HG02610 (cell line): ENCODE measurements at regions not wholly inside any gene's neighbourhood (a gene's known extent, or its start where the extent isn't known, plus 50 kb on each side); places are given as distances from the start of the nearest gene placed in this dataset.

Experiments used
- ATAC-seq: cut with Tn5 transposase; IDR thresholded peaks from one replicate; pipeline ENCODE4 v1.9.1; 2021; ENCODE audit warnings: mild to moderate bottlenecking, moderate library complexity; ENCODE audit not compliant: unreplicated experiment

DNA sequence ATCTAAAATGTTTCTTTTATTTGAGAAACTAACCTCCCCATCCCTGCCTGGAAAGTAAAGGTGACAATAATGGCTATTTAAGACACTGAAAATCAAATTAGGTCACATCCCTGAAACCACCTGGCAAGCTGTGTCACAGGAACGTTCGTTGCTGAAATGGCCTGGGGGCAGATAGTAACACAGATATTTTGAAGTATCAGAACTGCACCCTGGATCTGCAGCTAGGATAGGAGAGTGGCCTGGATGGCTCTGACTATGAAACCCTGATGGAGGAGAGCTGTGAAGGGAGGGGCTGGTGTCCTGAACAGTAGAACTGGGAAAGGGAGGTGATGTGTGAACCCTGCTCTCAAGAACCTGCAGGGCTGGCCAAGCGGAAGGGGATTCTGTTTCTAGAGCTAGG lies 648.3 kb upstream of the CFAP20DC start:
- ATAC-seq = no peak

- ATAC-seq = no peak
Observed at GRCh38 chr3:59696783-59697182, 647.0 kb upstream of the CFAP20DC start.

DNA sequence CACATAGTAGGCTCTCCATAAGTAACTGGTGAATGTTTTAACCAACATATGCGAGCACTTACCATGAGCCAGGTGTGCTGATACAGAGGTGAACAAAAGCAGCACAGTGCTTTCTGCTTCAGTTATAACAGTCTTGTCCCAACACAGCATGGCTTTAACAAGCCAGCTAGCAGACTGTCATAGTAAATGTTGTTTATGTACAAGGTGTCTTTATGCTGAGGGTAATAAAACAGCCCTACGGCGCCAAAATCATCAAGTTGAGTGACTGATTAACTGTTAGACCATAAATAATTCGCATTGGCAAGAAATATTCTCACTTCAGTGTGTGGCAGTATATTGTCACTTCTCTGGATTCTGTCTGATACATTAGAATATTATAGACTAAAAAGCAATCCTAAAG lies 646.0 kb upstream of the CFAP20DC start:
- no peak for ATAC-seq

GRCh38 chr3:59692117-59692516 lies 642.3 kb upstream of the CFAP20DC start:
- ATAC-seq = no peak

DNA sequence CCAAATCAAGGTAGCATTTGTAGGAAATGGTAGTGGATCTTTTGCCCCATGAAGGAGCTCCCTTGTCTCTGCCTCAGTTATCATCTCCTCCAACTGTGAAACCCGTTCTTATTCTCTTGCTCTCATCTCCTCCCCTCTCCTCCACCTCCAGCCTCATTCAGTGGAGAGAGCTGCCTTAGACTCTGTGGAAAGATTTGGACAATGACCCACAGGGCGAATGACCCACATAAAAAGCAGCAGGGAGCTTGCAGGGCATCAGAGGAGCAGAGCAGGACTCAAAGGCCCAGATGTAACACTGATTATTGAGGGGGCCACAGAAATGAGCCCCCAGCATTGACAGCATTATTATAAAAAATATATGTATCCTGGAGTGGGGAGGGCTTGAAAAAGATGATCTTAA lies 641.1 kb upstream of the CFAP20DC start:
- ATAC-seq = no peak

GRCh38 chr3:59688636-59689035 lies 638.8 kb upstream of the CFAP20DC start:
- ATAC-seq = no peak

DNA sequence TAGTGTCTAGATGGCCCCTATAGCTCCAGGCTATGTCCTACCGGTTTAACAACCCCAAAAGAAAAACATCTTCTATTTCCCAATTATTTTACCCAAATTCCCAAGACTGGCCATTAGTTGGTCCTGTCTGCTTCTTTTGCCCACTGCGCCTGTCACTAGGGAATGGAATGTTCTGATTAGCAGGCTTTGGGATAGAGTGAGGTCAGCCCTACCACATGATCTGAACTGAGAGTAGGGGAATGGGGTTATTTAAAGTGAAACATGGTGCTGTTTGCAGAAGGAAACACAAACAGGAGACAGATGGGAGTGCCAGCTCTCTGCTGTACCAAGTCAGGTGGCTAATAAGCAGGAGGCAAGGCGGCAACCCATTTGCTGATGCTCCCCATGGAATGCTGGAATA lies 635.6 kb upstream of the CFAP20DC start:
- ATAC-seq = no peak

- ATAC-seq = no peak
Observed at GRCh38 chr3:59684766-59685165, 634.9 kb upstream of the CFAP20DC start.

DNA sequence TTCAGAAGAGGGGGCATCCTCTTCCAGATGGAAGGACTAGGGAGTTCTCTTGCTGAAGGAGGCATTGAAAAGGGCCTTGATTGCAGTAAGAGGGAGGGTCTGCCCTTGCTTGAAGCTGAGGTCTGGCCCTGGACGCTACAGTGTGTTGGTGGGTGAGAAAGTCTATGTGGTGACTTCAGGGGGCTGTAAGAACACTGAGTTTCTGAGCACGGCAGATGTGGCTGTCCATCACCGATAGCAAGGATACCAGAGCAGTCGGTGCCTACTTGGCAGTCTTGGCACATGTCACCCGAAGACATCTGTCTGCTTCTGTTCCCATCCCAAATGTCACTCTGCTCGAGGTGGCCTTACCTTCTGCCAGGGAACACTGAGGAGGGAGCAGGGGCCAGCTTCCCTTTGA lies 631.1 kb upstream of the CFAP20DC start:
- no peak for ATAC-seq

DNA sequence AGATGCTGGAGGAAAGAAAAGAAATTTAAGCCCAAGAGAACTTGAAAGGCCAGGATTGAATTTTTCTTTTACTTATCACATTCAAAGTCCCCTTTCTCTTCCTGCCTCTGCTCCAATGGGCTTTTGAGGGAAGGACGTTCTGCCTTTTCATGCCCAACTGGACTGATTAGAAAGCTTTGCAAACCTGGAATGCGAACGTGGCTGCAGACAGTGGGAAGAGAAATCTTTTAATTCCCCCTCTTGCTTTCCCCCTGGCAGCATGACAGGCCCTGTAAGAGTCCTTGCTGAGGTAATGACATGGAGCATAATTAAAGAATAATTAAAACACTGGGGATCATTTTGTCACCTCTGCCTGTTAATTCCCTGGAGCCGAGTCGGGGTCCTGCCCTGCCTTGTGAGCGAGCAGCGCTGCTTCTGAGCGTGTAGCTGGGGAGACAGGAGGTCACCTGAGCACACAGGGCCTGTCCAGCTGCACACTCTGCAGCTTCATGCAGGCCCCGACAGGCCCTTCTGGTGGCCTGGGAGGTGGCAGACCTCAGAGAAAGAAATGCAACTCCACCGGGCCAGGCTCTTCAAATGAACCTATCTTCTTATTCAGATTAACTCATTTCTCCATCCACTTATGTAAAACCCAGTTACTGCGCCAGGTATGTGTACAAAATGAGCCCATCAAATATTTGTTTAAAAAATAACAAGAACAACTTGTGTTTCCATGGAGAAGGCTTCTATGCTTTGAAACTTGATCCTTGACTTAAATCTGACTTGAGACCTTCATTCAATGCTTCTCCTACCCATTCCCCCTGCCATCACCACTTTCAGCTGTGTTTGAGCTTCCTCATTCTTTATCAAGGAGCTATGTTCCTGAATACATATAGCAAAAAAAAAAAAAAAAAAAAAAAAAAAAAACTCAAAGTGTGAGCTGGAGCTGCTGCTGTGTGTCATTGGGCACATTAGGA lies 628.2 kb upstream of the CFAP20DC start:
- no peak for ATAC-seq

GRCh38 chr3:59675495-59675894 lies 625.7 kb upstream of the CFAP20DC start:
- ATAC-seq = no peak

DNA sequence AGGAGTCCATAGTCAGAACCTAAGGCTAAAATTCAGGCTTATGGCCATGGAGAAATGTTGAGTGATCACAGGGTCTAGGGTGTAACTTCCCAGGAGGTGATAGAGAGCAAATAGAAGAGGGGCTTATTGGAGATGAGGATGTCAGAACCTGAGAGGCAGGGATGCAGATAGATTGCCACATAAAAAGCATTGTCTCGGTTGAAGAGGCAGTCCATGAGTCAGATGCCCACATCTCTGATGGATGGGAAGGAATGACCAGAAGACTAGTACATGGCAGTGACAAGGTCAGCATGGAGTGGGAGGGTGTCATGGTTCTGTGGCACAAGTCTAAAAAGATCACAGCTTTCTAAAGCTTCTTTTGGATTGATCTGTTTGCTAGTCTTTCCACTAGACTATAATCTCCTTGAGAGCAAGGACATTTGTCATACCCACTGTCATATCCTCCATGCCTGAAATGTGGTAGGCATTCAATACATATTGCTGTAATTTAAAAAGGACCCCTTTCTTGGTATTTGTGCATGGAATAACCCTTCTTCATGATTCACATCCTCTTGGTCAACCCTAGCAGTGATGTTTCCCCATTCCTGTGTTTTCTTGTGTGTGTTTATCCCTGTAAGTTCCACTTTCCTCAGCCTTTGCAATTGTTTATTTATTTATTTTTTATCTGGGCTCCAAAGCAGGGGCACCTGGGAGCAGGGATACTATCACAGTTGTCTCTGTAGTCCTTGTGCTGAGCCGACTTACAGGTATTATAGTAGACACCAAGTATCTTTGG lies 613.4 kb upstream of the CFAP20DC start:
- no peak for ATAC-seq

- ATAC-seq = no peak
Observed at GRCh38 chr3:59660852-59661625, 611.2 kb upstream of the CFAP20DC start.

DNA sequence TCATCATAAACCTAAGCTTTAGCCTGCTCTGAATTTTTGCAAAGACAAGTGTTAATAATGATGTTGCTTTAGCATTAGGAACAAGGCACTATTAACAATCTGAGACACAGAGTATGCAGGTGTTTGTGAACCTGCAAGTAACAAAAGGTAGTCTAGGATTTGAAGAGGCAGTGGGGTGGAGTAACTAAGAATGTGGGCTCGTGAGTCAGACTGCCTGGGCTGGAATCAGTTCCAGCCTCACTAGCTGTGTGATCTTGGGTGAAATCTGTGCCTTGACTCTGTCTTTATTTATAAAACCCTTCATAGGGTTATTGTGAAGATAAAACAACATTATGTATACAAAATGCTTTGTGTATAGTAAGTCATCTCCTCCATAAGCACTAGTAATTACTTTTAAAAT lies 610.6 kb upstream of the CFAP20DC start:
- no peak for ATAC-seq

GRCh38 chr3:59659755-59660154 lies 609.9 kb upstream of the CFAP20DC start:
- no peak for ATAC-seq

DNA sequence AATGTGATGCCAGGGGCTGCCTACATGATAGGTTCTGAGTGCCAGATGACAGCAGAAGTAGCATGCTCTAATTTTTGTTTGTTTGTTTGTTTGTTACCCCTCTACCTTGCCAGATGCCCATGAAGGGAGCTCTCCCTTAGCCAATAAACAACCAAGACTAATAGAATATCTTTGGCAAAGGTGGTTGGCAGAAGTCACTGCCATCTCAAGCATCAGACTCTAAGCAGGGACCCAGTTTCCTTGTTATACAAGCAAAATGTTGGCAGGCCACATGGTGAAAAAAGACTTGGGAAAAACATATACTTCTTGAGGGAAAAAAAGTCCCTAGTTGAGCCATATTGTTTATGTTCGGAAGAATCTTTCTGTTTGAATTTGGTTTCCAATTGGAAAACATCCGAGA lies 609.0 kb upstream of the CFAP20DC start:
- ATAC-seq = no peak

GRCh38 chr3:59658274-59658673 lies 608.4 kb upstream of the CFAP20DC start:
- ATAC-seq = no peak

DNA sequence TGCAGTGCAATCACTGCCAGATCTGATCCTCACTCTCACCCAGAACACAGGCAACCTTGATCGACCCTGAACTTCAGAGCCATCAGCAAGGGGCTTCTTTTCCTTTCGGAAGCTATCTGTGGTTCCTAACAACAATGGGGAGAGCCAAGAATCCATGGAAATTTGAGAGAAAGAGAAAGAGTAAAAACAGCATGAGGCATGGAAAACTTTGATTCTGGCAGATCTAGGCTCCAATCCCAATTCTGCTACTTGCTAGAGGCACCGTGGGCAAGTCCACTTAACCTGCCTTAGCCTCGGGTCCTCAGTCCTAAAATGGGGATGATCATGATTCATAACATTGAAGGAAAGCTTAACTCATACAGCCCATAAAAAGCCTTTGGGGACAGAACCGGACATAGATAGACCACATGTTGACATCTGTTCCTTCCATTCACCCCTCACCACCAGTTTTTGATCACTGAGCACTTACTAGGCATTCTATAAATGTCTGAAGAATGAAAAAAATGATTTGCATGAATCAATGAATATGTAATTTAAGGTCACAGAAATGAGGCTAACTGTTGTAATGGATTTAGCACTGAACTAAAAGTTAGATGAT lies 605.7 kb upstream of the CFAP20DC start:
- ATAC-seq = no peak

DNA sequence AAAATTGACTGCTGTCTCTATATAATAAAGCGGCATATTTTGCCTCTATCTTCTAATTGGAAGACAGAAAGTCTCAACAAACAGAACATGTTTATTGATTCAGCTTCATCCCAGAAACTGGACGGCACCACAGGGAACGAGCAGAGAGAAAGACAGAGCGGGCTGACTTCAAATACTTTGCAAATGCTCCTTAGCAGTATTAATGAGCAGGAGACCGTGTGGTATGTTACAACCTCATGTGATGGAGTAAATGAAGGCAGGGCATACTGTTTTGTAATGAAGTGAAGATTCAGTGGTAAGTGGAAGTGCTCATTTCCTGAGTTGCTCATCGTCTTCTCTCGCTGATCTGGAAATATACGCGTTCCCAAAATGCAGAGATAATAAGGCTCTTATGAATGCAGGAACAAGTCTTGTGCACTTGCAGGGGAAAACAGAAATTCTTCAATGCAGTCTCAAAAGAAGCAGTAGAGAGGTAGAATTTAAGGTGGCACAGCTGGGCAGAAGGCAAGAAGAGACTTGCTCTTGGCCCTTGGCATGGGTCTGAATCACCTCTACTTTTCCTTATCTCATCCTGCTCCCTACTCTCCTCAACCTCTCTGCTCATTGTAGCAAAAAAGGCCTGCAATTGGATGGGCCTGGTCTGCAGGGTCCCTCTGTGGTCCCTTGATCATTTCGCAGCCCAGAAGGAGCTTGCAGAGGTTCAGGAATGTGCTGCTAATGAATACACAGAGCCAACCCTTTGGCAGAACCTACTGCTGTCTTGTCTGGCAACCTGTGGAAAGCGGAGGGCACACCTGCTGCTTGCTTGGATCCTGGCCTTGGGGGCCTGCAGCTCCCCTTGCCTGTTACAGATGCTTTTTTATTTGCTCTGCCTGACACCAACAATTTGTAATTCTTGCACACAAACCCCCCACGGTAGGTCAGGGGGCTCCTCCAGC lies 604.9 kb upstream of the CFAP20DC start:
- ATAC-seq = no peak

DNA sequence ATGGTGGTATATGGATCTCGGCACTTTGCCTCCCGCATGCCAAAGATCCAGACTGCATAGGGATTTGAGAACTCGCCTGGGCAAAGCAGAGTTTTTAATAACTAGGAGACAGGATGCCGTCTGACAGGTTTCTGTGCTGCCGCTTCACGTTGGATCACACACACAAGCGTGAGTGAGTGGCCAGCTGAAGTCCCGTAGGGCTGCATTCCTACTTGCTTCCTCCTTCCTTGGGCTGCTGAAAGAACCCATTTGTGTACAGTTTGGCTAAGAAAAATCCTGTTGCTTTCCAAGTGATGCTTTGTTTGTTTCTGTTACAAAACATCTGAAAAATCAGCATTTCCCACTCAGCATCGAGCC lies 604.3 kb upstream of the CFAP20DC start:
- ATAC-seq = no peak
